ENCODE measurements at regions not wholly inside any gene's neighbourhood (a gene's known extent, or its start where the extent isn't known, plus 50 kb on each side); places are given as distances from the start of the nearest gene placed in this dataset.

- TF ChIP-seq, protein P1, sequence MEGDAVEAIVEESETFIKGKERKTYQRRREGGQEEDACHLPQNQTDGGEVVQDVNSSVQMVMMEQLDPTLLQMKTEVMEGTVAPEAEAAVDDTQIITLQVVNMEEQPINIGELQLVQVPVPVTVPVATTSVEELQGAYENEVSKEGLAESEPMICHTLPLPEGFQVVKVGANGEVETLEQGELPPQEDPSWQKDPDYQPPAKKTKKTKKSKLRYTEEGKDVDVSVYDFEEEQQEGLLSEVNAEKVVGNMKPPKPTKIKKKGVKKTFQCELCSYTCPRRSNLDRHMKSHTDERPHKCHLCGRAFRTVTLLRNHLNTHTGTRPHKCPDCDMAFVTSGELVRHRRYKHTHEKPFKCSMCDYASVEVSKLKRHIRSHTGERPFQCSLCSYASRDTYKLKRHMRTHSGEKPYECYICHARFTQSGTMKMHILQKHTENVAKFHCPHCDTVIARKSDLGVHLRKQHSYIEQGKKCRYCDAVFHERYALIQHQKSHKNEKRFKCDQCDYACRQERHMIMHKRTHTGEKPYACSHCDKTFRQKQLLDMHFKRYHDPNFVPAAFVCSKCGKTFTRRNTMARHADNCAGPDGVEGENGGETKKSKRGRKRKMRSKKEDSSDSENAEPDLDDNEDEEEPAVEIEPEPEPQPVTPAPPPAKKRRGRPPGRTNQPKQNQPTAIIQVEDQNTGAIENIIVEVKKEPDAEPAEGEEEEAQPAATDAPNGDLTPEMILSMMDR (conservative IDR thresholded peaks at IDR 0.05) = no peak
- TF ChIP-seq ZFX (IDR thresholded peaks at IDR 0.05) = no peak
Measured at GRCh38 chr14:99024926-99025325, 247.1 kb downstream of the BCL11B start.
